G401.6 (cell line): ENCODE measurements at regions not wholly inside any gene's neighbourhood (a gene's known extent, or its start where the extent isn't known, plus 50 kb on each side); places are given as distances from the start of the nearest gene placed in this dataset.
"Not testable (repeated sequence)": the region's sequence is repeated elsewhere in the genome, so short reads cannot be mapped to it uniquely, and the experiment has no call there.

Experiments
- FAIRE-seq: peaks from 2 replicates; lab custom pipeline; 2012; peaks lifted over from hg19 to GRCh38; lab: Jason Lieb, UNC

DNA sequence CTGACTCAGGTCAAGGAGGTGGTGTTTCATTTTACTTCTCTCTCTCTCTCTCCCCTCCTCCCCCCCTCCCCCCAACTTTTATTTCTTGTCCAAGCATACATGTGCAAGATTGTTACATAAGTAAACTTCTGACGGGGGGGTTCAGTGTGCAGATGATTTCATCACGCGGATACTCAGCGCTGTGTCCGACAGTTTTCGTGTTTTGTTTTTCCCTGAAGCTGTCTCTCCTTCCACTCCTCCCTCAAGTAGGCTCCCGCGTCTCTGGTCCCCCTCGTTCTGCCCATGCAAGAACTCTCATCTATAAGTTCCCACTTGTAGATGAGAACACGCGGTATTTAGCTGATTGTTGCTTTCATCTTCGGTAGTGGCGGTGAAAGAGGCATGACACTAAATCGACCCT, 111.0 kb upstream of the ANKRD30BL start:
- FAIRE-seq, result no peak

DNA sequence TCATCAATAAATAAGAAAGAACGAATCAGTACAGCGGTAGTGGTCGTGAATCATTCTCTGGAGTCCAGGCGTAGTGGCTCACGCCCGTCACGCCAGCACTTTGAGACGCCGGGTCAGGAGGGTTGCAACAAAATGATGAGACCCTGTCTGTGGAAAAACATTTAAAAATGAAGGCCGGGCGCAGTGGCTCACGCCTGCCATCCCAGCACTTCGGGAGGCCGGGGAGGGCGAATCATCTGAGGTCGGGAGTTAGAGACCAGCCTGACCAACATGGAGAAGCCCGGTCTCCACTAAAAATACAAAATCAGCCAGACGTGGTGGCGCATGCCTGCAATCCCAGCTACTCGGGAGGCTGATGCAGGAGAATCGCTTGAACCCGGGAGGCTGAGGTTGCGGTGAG, 111.8 kb upstream of the ANKRD30BL start:
- not testable (repeated sequence) for FAIRE-seq

DNA sequence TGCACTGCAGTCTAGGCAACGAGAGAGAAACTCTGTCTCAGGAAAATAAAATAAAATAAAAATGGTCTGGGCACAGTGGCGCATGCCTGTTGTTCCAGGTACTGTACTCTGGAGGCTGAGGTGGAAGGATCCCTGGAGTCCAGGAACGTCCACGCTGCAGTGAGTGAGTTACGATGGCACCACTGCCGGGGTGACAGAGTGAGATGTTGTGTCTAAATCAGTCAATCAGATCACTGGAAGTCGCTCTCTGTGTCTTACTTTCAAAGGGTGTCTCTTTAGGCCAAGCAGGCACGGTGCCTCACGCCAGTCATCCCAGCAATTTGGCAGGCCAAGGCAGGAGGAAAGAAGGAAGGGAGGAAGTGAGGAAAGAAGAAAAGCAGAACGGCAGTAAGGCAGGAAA, 112.2 kb upstream of the ANKRD30BL start:
- FAIRE-seq, result no peak

DNA sequence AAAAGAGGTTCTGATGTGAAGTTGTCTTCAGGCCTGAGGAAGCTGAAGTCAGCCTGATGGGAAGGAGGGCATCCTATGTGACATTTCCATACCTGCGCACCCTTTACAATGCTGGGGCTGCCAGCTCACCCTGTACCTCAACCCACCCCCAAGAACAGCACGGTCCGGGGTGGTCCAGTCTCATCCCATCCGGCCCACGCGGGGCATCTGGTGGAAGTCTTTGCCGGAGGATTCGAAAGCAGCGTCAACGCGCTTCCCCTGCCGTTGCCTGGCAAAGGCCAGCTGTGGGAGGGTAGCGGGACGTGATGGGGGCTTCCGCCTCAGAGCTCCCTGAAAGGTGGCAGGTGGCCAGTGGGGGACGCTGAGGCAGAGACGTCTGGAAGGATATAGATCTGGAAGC, 113.6 kb upstream of the ANKRD30BL start:
- no peak for FAIRE-seq

DNA sequence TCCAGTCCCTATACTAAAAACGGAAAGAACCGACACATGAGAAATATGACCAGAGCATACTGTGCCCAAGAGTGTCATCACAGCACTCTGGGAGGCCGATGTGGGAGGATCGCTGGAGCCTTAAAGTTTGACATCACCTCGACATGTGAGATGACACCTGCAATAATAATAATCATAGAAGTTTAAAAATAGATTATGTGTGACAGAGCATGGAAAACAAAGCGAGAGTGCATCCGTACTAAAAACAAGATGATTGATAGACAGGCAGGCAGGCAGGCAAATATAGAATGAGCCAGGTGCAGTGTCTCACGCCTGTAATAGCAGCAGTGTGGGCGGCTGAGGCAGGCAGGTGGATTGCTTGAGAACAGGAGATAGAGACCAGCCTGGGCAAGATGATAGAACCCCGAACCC, 114.8 kb upstream of the ANKRD30BL start:
- no peak for FAIRE-seq

DNA sequence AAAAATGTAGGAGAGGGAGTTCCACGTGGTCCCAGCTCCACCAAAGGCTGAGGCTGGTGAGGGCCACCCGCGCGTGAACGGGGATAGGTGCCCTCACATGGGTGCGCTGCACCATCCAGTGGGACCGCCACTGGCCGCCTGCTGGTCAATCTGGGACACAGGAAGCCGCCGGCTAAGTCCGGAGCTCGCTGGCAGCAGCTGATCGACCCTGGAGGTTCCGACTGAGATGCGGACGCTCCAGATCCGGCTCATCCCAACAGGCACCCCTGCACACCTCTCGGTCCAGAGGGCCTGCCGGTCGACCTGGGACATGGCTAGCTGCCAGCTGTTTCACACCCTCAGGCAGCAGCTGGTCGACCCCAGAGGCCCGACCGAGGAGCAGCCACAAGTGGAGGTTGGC, 116.5 kb upstream of the ANKRD30BL start:
- no peak for FAIRE-seq

DNA sequence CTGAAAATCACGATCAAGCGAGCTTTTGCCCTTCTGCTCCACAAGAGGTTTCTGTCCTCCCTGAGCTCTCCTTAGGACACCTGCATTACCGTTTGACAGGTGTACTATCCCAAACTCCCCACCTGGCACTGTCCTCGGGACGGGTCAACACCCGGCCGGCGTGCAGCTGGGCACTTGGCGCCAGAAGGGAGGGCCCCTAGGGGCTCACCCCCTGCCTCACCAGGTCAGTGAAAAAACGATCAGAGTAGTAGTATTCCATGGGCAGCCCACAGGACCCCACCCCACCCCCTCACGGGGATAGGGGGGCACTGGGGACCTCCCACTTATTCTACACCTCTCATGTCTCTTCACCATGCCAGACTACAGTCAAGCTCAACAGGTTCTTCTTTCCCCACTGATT, 117.6 kb upstream of the ANKRD30BL start:
- no peak for FAIRE-seq

DNA sequence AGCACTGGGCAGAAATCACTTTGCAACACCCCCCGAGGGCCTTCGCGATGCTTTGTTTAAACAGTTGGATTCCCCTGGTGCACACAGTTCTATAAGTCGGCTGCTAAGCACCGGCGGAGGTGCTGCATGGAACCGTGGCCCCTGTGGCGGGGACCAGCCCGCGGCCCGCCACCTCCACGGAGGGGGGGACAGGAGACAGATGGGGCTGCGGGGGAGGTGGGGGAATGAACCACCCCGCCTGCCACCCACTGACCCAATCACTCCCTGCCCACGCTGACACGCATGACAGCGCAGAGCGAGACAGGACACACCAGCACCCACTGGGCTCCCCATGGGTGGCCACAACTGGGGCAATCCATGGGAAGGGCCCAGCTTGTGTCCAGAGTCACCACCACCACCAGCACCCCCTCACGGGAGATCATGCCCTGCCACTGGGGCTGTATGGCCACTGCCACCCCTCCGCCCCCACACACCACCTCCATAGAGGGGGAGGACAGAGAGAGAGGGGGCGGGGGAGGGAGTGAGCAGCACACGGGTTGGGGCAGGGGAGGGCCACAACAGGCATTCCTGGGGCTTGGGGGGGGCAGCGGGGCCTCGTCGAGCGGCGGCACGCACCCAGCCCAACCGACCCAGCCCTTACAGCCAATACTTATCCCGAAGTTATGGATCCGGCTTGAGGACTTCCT, 118.3 kb upstream of the ANKRD30BL start:
- no peak for FAIRE-seq

DNA sequence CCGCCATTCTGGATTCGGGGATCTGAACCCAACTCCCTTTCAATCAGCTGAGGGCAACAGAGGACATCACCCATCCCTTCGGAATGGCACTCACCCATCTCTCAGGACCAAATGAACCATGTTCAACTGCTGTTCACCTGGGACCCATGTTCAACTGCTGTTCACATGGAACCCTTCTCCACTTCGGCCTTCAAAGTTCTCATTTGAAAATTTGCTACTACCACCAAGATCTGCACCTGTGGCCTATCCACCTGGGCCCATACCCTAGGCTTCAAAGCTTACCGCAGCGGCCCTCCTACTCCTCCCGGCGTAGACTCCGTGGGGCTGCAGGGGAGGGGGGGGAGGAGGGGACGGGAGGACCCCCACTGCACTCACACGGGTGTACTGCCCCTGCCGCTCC, 119.2 kb upstream of the ANKRD30BL start:
- FAIRE-seq, result no peak

DNA sequence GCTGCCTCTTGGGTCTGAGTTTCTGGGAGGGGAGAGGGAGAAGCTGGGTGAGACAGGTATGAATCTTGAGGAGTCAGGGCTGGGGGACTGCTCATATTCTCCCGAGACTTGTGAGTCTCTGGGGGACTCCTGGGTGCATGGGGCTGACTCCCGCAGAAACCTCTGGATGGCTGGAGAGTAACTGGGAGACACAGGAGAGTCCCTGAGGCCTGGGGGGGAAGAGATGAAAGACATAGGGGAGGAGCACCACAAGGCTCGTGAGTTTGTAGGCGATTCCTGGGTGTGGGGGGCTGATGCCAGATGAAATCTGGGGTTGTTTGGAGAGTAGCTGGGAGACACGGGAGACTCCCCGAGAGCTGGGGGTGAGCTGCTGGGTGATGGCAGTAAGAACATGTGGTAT, 120.4 kb upstream of the ANKRD30BL start:
- FAIRE-seq, result not testable (repeated sequence)

DNA sequence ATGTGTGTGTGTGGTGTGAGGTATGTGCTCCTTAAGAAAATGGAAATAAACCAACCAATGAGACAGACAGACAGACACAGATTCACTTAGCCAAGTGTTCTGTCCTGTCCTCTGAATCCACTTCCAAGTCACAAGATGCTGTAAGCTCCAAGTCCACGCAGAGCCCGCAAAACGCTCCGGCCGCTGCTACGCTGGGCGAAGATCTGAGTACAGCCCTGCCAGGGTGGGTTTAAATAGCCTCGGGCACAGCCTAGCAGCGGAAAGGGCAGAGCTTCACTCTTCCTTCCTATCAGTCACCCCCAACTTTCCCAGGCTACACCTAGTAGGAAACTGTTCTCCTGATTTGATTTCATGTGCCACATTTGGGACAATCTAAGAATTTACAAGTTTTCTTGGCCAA, 121.2 kb upstream of the ANKRD30BL start:
- no peak for FAIRE-seq

DNA sequence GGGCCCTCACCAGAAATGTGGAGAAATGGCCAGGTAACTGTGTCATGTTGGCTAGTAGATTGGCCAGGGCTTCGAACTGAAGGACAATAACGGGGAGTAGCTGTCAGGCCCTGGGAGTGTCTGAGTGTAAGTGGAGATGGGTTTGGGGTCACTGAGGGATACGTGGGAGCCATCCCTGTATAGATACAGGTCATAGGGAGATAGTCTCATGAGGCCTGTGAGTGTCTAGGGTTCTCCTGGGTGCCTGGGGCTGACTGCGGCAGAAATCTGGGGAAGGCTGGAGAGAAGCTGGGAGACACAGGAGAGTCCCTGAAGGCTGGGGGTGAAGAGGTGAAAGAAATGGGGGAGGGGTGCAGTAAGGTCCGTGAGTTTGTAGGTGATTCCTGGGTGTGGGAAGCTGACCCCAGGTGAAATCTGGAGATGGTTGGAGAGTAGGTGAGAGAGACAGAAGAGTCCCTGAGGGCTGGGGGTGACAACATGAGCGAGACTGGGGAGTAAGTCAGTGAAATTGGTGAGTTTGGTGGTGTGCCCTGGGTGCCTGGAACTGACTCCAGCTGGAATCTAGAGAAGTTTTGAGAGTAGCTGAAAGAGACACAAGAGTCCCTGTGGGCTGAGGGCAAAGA, 124.6 kb upstream of the ANKRD30BL start:
- not testable (repeated sequence) for FAIRE-seq

DNA sequence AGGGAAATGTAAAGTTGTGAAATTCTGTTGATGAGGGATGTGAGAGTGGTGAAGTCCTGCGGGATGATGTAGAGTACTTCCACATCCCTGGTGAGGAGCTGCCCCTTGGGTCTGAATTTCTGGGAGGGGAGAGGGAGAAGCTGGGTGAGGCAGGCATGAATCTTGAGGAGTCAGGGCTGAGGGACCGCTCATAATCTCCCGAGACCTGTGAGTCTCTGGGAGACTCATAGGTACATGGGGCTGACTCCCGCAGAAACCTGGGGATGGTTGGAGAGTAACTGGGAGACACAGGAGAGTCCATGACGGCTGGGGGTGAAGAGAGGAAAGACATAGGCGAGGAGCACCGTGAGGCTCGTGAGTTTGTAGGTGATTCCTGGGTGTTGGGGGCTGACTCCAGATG, 126.2 kb upstream of the ANKRD30BL start:
- FAIRE-seq, result not testable (repeated sequence)

DNA sequence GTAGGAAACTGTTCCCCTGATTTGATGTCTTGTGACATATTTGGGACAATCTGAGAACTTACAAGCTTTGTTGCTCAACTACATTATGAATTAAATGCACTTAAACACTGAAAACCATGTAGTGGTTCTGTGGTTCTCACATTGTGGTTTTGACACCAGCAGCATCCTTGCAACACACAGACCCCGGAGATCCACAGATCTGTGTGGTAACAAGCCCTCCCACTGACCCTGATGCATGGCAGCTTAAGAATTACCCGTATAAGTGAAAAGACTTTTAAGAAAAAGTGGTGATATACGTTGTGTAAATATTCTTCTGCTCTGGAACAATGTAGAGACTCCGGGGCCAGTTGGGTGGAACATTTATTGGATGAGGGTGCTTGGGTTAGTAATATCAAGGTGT, 127.4 kb upstream of the ANKRD30BL start:
- not testable (repeated sequence) for FAIRE-seq

DNA sequence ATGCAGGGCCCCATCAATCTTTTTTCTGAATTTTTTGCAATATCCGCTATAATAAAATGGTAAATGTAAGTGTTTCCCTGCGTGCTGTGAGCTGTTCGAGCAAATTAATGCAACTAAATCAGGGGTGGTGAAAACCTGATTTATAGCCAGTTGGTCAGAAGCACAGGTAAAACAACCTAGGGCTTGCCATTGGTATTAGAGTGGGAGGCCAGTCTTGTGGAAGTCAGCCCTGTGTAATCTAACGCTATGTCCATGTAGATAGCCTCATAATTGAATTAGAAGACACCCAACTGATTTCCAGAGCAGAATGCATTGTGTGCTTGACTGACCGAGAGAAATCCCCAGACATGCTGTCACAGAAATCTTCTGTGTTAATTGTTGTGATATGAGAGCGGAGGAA, 126.8 kb upstream of the GPR39 start:
- not testable (repeated sequence) for FAIRE-seq

DNA sequence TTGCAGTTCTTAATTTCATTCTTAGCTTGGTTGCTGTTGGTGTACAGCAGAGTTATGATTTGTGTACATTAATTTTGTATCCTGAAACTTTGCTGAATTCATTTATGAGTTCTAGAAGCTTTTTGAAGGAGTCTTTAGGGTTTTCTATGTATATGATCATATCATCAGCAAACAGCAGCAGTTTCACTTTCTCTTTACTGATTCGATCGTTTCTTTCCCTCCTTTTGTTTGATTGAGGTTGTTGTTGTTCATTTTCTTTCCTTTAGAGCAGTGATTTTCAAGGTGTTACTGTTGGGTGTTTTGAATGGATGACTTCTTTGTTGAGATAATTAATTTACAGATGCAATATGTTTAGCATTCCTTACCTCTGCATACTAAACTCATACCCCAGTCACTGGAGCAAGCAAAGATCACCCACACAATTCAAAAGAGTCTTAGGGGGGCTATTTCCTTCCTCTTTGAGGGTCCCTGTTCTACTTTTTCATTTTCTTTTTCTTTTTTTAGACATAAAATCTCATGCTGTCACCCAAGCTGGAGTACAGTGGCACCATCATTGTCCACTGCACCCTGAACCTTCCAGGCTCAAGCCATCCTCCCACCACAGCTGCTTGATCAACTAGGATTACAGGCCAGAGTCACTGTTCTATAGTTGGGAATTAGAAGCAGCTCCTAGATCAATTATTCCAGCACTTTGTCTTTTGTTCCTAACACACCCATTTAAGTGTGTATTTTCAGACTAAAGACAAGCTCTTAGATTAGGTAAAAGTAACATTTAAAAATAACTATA, 115.8 kb upstream of the GPR39 start:
- not testable (repeated sequence) for FAIRE-seq

DNA sequence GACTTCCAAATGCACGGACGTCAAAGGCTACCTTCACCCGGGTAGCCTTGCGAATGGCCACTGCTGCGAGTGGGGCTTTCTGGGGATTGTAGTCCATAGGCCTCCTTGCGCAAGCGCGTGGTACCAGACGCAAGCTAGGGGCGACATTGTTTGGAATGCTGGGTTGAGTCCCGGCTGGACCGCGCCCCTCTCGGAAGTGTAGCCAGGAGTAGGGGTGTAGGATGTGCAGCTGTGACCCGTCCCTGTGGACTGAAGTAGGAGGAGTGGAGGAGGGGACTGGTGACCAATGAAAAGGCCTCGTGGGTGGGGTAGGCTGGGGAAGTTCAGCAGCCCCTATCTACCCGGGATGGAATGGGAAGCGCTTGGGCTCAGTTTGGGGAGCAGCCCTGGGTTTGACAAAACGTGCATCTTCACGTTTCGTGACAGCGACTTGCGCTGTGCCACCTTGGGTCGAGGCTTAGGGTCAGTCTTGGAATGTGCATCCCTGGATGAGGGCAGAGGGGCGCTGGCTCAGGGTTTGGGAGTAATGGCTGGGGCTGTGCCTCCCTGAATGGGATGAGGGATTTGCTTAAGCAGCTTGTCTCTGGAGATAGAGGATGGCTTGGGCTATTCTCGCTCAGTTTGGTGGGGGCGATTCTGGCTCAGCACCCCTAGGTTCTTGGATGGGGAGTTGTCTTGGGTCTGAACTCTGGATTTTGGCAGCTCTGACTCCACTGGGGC, 111.8 kb upstream of the GPR39 start:
- FAIRE-seq, result not testable (repeated sequence)

DNA sequence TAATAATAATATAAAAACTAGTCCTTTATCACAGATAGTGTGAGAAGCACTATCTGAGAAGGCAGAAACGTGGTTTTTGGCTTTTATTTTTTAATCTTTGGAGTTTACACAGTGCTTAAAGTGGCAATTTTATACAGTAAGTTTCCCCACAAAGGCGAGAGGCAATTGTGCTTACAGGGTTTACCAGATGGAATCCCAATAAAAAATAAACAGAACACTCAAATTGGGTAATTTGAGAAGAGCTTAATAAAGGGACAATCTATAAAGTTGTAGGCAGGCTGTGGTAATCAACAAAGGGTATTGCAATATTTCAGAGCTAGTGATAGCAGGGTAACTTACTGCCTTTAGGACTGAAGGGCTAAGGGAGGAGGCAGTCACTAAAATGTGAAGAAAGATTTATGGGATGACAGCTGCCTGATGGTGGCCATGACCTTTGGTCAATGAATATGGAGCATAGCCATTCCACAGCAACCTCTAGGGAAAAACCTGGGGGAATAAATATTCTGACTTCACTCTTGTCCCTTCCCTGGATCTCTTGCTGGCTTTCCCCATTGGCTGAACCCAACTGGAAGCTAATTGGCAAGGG, 108.9 kb upstream of the GPR39 start:
- not testable (repeated sequence) for FAIRE-seq

DNA sequence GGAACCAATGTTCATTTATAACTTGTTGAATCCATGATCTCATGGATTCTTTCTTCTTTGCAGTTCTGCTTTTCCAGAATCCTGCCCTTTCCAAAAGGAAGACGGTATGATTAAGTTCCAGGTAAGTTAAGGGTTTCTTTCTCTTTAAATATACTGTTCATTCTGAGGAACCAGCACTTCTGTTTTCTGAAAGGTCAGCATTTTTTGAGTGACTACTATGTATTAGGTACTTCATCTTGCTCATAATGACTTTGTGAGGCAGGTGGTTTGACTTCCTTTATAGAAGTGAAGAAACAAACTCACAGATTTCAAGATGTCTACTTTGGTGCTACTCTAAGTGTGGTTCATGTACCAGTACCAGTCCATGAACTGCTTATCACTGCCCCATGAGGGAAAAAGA, 107.4 kb upstream of the GPR39 start:
- FAIRE-seq, result not testable (repeated sequence)

DNA sequence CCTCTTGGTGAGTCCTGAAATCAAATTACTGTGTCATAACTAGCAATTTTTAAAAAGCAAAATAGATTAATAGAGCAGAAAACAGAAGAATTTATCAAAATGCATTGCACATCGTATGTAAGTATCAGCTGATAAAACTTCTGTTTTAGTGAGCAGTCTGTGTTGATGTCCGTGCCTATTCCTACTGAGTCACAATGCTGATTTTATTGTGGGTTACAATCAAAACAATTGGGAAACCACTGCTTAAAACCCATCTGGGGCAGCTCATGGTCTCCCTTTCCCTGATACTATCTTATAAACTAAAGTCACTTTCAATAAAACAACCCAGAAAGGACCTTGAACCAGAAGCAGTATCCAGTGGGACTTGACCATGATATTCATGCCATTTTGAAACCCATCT, 101.1 kb upstream of the GPR39 start:
- FAIRE-seq, result not testable (repeated sequence)

DNA sequence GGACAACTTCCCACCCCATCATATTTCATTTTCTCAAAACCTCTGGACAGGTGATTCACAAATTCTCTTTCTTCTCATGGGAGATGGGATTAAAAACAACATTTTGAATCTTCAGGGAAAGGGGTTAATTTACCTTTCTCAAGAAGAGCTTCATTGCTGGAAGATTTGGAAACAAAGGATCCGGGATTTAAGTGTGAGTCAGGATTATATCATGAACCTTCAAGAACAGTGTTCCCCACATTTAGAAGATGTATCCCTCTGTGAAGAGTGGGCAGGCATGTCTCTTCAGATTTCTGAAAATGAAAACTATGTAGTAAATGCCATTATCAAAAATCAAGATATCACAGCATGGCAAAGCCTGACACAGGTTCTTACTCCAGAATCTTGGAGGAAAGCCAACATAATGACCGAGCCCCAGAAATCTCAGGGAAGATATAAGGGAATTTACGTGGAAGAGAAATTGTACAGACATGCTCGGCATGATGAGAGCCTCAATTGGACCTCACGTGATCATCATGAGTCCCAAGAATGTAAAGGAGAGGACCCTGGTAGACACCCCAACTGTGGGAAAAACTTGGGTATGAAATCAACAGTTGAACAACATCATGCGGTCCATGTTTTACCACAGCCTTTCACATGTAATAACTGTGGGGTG, 99.5 kb upstream of the GPR39 start:
- FAIRE-seq, result not testable (repeated sequence)

DNA sequence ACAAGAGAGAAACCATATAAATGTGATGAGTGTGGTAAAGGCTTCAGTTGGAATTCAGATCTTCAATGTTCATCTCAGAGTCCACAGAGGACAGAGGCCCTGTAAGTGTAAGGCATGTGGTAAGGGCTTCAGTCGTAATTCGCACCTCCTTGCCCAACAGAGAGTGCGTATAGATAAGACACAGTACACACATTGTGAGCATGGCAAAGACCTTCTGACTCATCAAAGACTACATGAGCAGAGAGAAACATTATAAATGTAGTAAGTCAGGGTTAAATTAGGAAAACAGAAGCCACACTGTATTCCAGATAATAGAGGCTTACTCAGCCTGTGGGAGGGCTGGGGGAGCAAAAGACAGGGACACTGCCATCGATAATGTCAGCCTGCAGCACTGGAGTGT, 98.1 kb upstream of the GPR39 start:
- FAIRE-seq, result not testable (repeated sequence)
